Ishikawa (cell line): ENCODE measurements at regions not wholly inside any gene's neighbourhood (a gene's known extent, or its start where the extent isn't known, plus 50 kb on each side); places are given as distances from the start of the nearest gene placed in this dataset.

Experiments used
- CEBPB ChIP-seq: IDR thresholded peaks from 2 replicates; pipeline ENCODE4 v1.6.1; 2012
- CREB1 ChIP-seq: IDR thresholded peaks from 2 replicates; pipeline ENCODE4 v1.6.1; 2012; ENCODE audit warnings: low read depth
- EGR1 ChIP-seq: IDR thresholded peaks from 2 replicates; pipeline ENCODE4 v1.6.1; 2012
- EP300 ChIP-seq: IDR thresholded peaks from 2 replicates; pipeline ENCODE4 v1.6.1; 2012; ENCODE audit warnings: borderline replicate concordance
- FOXM1 ChIP-seq: IDR thresholded peaks from 2 replicates; pipeline ENCODE4 v1.6.1; 2012; ENCODE audit warnings: low read depth, borderline replicate concordance
- MAX ChIP-seq: IDR thresholded peaks from 2 replicates; pipeline ENCODE4 v1.6.1; 2012
- NFIC ChIP-seq: IDR thresholded peaks from 2 replicates; pipeline ENCODE4 v1.6.1; 2012
- RAD21 ChIP-seq: IDR thresholded peaks from 2 replicates; pipeline ENCODE4 v1.6.1; 2012; ENCODE audit warnings: low read depth
- REST ChIP-seq: IDR thresholded peaks from 2 replicates; pipeline ENCODE4 v1.6.1; 2012; ENCODE audit warnings: low read depth, mild to moderate bottlenecking
- TAF1 ChIP-seq: IDR thresholded peaks from 2 replicates; pipeline ENCODE4 v1.6.1; 2012; ENCODE audit warnings: low read depth, mild to moderate bottlenecking
- TCF12 ChIP-seq: IDR thresholded peaks from 2 replicates; pipeline ENCODE4 v1.6.1; 2012; ENCODE audit warnings: low read depth
- TEAD4 ChIP-seq: IDR thresholded peaks from 2 replicates; pipeline ENCODE4 v1.6.1; 2012
- USF1 ChIP-seq: IDR thresholded peaks from 2 replicates; pipeline ENCODE4 v1.6.1; 2012
- YY1 ChIP-seq: IDR thresholded peaks from 2 replicates; pipeline ENCODE4 v1.6.1; 2012; ENCODE audit warnings: low read depth
- ZBTB7A ChIP-seq: IDR thresholded peaks from 2 replicates; pipeline ENCODE4 v1.6.1; 2012; ENCODE audit warnings: low read depth

DNA sequence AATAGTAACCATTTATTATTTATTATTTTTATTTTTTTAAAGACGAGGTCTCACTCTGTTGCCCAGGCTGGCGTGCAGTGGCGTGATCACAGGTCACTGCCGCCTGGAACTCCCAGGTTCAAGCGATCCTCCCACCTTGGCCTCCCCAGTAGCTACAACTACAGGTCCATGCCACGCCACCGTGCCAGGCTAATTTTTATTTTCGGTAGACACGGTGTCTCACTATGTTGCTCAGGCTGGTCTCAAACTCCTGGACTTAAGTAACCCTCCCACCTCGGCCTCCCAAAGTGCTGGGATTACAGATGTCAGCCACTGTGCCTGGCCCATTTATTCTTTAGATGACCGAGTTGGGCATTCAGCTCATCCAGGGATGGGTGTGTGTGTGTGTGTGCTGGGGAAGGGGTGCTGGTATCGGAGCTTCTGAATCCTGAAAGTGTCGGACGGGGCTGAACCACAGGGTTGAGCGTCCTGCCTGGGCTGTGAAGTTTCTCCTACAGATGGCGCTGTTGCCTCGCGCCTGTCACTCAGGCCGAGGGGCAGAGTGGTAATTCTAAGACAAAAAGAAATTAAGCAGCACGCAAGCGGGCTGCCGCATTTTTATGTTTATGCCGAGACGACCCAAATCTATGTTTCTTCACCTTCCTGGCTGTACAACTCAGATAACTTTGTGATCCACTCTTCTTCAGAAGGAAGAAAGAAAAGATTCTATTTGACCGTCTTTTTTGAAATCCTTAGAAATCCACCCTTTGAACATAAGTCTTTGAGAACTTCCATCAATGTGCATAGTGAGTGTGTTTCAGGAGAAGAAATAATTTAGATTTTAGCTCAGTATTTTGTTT lies 252.8 kb downstream of the CDH26 start:
- TF ChIP-seq MAX: no peak
- no peak for TF ChIP-seq TAF1
- peak; percentile 85 for TF ChIP-seq RAD21
- TF ChIP-seq CEBPB: no peak

GRCh38 chr20:60211618-60212463 lies 253.6 kb downstream of the CDH26 start:
- no peak for TF ChIP-seq NFIC
- TF ChIP-seq TAF1: no peak
- no peak for TF ChIP-seq FOXM1
- no peak for TF ChIP-seq ZBTB7A
- no peak for TF ChIP-seq EGR1
- TF ChIP-seq REST: no peak
- TF ChIP-seq MAX: no peak
- no peak for TF ChIP-seq CEBPB
- TF ChIP-seq USF1: no peak
- TF ChIP-seq TEAD4: no peak
- no peak for TF ChIP-seq EP300
- TF ChIP-seq RAD21: no peak
- no peak for TF ChIP-seq YY1
- TF ChIP-seq TCF12: no peak
- no peak for TF ChIP-seq CREB1

GRCh38 chr20:60212695-60213094 lies 254.5 kb downstream of the CDH26 start:
- TF ChIP-seq RAD21 (no peak), TEAD4 (no peak), YY1 (no peak), ZBTB7A (no peak), FOXM1 (no peak), NFIC (no peak)

GRCh38 chr20:60213126-60213893 lies 255.1 kb downstream of the CDH26 start:
- TF ChIP-seq TAF1 (no peak), NFIC (no peak), TCF12 (no peak), USF1 (no peak), FOXM1 (no peak), CEBPB (no peak), ZBTB7A (no peak), RAD21 (no peak), MAX (no peak), EGR1 (no peak), CREB1 (no peak), YY1 (no peak), TEAD4 (no peak), REST (no peak), EP300 (no peak)
